ENCODE measurements at regions not wholly inside any gene's neighbourhood (a gene's known extent, or its start where the extent isn't known, plus 50 kb on each side); places are given as distances from the start of the nearest gene placed in this dataset.

- no peak for DNase-seq
These were observed 1106.8 kb downstream of the IGSF11 start for GRCh38 chr3:117927825-117928224.

DNA sequence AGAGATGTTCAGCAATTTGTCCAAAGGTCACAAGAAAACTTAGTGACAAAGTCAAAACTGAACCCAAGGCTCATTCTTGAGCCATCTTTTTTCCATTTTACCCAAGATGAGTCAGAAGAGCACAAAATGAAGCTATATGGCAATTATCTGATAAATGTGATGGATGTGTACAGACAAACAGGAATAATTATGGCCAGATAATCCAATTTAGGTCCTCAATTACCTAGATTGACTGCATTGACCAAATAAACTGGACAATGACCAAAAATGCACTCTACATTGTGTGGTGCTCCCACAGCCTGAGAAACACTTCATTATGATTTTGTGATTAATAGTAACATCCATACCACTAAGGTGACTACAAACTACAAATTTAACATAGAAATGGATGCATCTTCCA lies 1105.8 kb downstream of the IGSF11 start:
- DNase-seq, result no peak

- DNase-seq, result no peak
These were observed 1102.2 kb downstream of the IGSF11 start for GRCh38 chr3:117932441-117932840.

- DNase-seq, result no peak
These were observed 1098.5 kb downstream of the IGSF11 start for GRCh38 chr3:117936159-117936558.

GRCh38 chr3:117938974-117939373 lies 1095.7 kb downstream of the IGSF11 start:
- DNase-seq, result no peak

- no peak for DNase-seq
These were observed 1095.1 kb downstream of the IGSF11 start for GRCh38 chr3:117939425-117940027.

- DNase-seq, result no peak
These were observed 1093.6 kb downstream of the IGSF11 start for GRCh38 chr3:117941015-117941414.

DNA sequence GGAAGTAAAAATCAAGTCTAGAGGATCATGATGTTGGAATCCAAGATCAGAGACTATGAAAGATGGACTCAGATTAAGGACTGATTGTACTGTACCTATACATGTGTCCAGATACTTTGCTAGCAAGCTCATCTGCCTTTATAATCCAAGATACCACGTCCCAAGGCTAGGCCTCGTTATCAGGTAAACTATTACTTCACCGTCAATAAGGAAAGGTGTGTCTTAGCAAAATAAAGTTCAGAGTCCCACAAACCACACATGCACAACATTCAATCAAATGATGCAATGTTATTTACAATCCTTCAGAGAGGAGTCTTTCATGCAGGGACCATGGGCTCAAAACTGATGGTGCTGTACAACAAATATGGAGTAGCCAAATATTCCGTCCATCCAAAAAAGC lies 1092.9 kb downstream of the IGSF11 start:
- DNase-seq, result no peak

GRCh38 chr3:117954131-117954530 lies 1080.5 kb downstream of the IGSF11 start:
- no peak for DNase-seq

GRCh38 chr3:117955196-117955595 lies 1079.5 kb downstream of the IGSF11 start:
- no peak for DNase-seq

GRCh38 chr3:117958027-117958426 lies 1076.6 kb downstream of the IGSF11 start:
- DNase-seq, result no peak

- DNase-seq, result no peak
These were observed 1071.9 kb downstream of the IGSF11 start for GRCh38 chr3:117962750-117963149.

- DNase-seq, result no peak
These were observed 1070.8 kb downstream of the IGSF11 start for GRCh38 chr3:117963858-117964257.

DNA sequence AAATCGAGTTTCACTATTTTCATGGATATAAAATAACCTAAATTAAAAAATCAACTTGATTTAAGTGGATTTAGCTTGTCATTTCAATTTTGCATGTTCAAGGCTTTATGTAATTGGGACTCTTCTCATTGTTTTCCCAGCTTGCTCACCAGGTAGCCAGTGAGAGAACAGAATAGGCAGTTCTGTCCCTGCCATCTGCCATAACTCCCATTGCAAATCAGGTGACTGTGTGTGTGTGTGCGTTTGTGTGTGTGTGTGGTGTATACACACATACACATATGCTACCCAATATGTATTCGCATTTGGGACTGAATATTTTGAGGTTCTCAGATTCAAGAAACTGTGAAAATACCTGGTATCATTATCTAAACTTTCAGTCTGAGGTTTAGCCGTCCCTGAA lies 1069.8 kb downstream of the IGSF11 start:
- no peak for DNase-seq

- no peak for DNase-seq
These were observed 1057.0 kb downstream of the IGSF11 start for GRCh38 chr3:117977504-117978228.

GRCh38 chr3:117979466-117979865 lies 1055.2 kb downstream of the IGSF11 start:
- no peak for DNase-seq

- DNase-seq, result no peak
These were observed 1047.4 kb downstream of the IGSF11 start for GRCh38 chr3:117987256-117987655.

- DNase-seq, result no peak
These were observed 1044.7 kb downstream of the IGSF11 start for GRCh38 chr3:117989982-117990381.

DNA sequence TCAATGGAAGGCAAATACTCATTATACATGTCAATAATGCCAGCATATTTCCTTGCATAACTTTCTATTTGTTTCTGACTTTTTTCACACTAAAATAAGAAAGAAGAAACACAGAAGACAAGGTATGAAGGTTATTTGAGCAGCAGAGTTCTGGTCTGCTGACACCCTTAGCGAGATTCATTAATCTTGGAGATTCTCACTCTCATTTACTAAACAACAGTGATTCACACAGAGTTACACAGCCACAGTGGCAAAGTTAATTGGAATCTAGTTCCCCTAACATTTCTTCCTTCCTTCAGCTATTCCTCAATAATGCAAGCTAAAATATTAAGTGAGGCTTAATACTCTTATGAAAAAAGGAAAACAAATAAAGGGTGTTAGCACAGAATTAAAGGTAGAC lies 1044.0 kb downstream of the IGSF11 start:
- no peak for DNase-seq

- no peak for DNase-seq
These were observed 1038.7 kb downstream of the IGSF11 start for GRCh38 chr3:117995842-117996437.

GRCh38 chr3:117997201-117998049 lies 1037.2 kb downstream of the IGSF11 start:
- DNase-seq, result peak; percentile 77

- no peak for DNase-seq
These were observed 1036.6 kb downstream of the IGSF11 start for GRCh38 chr3:117998071-117998470.

- DNase-seq, result no peak
These were observed 1034.4 kb downstream of the IGSF11 start for GRCh38 chr3:118000219-118000618.
